GM21360 (cell line): ENCODE measurements at regions not wholly inside any gene's neighbourhood (a gene's known extent, or its start where the extent isn't known, plus 50 kb on each side); places are given as distances from the start of the nearest gene placed in this dataset.

Source experiments
- ATAC-seq: cut with Tn5 transposase; IDR thresholded peaks from one replicate; pipeline ENCODE4 v1.9.1; 2021; ENCODE audit warnings: mild to moderate bottlenecking, moderate library complexity; ENCODE audit not compliant: unreplicated experiment

GRCh38 chr18:30106356-30106755, 936.2 kb downstream of the DSC3 start:
- ATAC-seq, result no peak

- ATAC-seq, result no peak
Observed at GRCh38 chr18:30103881-30104280, 938.7 kb downstream of the DSC3 start.

- ATAC-seq, result no peak
Observed at GRCh38 chr18:30096796-30097195, 945.7 kb downstream of the DSC3 start.

- no peak for ATAC-seq
Observed at GRCh38 chr18:30094556-30094955, 948.0 kb downstream of the DSC3 start.

- ATAC-seq, result no peak
Observed at GRCh38 chr18:30093376-30093775, 949.2 kb downstream of the DSC3 start.

GRCh38 chr18:30088238-30089015, 954.1 kb downstream of the DSC3 start:
- ATAC-seq, result no peak

GRCh38 chr18:30086351-30086750, 956.2 kb downstream of the DSC3 start:
- ATAC-seq, result no peak

- ATAC-seq, result no peak
Observed at GRCh38 chr18:30081122-30081521, 961.4 kb downstream of the DSC3 start.

GRCh38 chr18:30072609-30073385, 969.7 kb downstream of the DSC3 start:
- no peak for ATAC-seq

GRCh38 chr18:30066288-30066687, 976.3 kb downstream of the DSC3 start:
- no peak for ATAC-seq

- no peak for ATAC-seq
Observed at GRCh38 chr18:30057398-30057797, 985.1 kb downstream of the DSC3 start.

- ATAC-seq, result no peak
Observed at GRCh38 chr18:30056528-30056927, 986.0 kb downstream of the DSC3 start.

GRCh38 chr18:30044496-30044895, 998.0 kb downstream of the DSC3 start:
- ATAC-seq, result no peak

- ATAC-seq, result no peak
Observed at GRCh38 chr18:30039201-30039600, 1003.3 kb downstream of the DSC3 start.

GRCh38 chr18:30034818-30035217, 1007.7 kb downstream of the DSC3 start:
- ATAC-seq, result no peak

GRCh38 chr18:30016179-30016578, 1026.4 kb downstream of the DSC3 start:
- no peak for ATAC-seq

- ATAC-seq, result no peak
Observed at GRCh38 chr18:30004965-30005364, 1037.6 kb downstream of the DSC3 start.

- ATAC-seq, result no peak
Observed at GRCh38 chr18:29982218-29982617, 1060.3 kb downstream of the DSC3 start.

GRCh38 chr18:29979881-29980280, 1062.7 kb downstream of the DSC3 start:
- no peak for ATAC-seq

GRCh38 chr18:29969876-29970275, 1072.7 kb downstream of the DSC3 start:
- no peak for ATAC-seq

GRCh38 chr18:29962579-29962978, 1080.0 kb downstream of the DSC3 start:
- ATAC-seq, result no peak

GRCh38 chr18:29960539-29960938, 1082.0 kb downstream of the DSC3 start:
- no peak for ATAC-seq
